HG02678 (cell line): ENCODE measurements at regions not wholly inside any gene's neighbourhood (a gene's known extent, or its start where the extent isn't known, plus 50 kb on each side); places are given as distances from the start of the nearest gene placed in this dataset.

Source experiments
- ATAC-seq: cut with Tn5 transposase; IDR thresholded peaks from one replicate; pipeline ENCODE4 v1.9.1; 2021; ENCODE audit warnings: mild to moderate bottlenecking, moderate library complexity; ENCODE audit not compliant: unreplicated experiment

DNA sequence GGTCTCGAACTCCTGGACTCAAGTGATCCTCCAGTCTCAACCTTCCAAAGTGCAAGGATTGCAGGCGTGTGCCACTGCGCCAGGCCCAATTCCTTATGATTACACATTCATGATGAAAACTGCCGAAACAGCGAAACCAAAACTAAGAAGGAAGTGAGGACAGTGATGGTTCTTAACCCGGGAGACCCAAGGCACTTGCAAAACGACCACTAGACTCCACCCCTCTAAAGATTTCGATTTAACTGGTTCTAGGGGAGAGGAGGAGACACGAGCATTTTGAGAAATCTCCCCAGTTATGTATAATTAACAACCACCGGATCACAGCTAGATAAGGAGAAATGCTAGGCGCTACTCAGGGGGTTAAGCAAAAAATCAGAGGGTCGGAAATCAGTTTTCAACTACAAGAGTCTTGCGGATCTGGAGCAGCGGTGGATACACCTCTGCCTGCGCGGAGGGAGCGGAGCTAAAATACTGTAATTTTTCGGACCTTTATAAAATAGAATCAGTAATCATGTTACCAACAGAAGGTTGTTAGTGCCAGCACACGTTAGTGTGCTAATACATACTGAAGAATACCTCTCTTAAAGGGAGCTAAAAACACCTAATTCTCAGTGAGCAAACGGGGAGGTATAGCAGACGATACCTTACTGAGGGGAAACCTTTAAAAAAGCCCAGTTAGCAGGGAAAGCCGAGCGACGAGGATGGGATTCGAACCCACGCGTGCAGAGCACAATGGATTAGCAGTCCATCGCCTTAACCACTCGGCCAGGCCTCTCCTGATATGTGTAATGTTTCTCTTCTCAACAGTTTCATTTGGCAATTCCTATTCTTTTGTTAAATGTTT is 60.0 kb upstream of the BTN3A2 start:
- ATAC-seq = peak; percentile 48

DNA sequence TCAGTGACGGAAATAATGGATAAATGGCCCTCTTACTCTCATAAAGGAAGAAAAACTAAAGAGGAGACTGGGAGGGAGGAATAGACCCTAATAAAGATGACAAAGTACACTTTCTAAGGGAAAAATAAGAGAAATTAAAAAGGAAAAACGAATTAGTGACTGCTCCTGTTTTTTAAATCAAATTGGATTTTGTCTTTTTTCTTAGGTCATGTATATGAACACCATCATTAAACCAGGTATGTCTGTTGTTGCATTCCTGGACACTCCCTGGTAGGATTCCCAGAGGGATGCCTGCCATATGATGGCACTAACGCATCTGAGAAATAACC is 59.4 kb upstream of the BTN3A2 start:
- ATAC-seq = no peak

DNA sequence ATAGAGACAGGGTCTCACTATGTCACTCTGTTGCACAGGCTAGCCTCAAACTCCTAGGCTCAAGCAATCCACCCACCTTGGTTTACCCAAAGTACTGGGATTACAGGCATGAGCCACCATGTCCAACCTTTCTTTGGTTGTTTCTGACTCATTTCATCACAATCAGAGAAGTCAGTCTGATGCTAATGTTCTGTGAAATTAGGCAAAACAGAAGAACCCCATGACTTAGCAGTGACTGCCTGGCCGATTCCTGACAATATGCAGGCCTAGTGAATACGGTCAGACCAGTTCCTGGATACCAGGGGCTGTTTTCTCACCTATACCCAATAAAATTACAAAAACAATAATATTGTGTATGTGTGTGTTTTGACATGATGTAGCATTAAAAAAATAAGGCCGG is 58.8 kb upstream of the BTN3A2 start:
- no peak for ATAC-seq

DNA sequence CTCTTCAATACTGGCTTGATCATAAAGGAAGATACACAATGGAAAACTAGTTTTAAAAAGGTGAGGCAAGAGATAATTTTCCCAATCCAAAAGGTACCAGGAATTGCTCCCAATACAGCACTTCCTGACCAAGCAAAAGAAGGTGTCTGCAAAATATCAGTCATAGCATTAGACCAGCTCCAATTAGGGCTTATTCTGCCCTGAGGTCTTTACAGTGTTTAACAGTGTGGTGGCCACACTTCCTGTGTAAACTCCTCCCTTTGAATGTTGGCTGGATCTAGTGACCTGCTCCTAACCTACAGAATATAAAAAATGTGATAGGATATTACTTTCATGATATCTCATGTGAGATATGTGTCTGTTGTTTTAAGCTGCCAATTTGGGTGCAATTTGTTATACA is 57.1 kb upstream of the BTN3A2 start:
- no peak for ATAC-seq

DNA sequence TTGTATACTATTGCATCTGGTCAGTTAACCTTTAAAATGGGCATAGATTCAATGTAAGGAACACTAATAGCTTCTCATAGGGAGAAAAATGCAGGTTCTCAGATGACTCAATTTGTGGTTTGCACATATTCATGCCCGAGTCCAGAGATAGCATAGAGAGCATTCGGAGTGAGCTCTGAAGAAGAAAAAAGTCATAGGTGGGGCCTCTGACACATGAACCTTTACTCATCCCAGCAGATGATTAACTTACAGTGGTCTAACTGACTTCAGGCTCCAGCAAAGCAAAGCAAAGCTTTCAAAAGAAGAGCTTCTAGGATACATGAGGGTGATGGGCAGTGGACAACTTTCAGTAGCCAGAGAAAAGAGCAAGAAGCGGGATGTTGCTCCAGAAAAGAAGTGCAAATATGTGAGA is 55.3 kb upstream of the BTN3A2 start:
- peak; percentile 39 for ATAC-seq

DNA sequence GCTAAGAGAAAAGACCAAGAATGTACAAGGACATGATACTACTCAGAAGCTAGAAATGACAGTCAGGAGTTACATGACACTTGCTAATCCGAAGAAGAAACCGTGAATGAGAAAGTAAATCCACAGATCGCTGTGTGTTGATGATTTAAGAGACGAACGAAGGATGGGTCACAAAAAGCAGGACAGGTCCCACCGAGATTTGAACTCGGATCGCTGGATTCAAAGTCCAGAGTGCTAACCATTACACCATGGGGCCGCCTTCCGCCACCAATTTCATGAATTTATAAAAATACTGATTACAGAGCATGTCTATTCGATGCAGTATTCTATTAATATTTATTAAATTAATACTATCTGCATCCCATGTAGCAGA is 54.0 kb upstream of the BTN3A2 start:
- ATAC-seq = no peak

DNA sequence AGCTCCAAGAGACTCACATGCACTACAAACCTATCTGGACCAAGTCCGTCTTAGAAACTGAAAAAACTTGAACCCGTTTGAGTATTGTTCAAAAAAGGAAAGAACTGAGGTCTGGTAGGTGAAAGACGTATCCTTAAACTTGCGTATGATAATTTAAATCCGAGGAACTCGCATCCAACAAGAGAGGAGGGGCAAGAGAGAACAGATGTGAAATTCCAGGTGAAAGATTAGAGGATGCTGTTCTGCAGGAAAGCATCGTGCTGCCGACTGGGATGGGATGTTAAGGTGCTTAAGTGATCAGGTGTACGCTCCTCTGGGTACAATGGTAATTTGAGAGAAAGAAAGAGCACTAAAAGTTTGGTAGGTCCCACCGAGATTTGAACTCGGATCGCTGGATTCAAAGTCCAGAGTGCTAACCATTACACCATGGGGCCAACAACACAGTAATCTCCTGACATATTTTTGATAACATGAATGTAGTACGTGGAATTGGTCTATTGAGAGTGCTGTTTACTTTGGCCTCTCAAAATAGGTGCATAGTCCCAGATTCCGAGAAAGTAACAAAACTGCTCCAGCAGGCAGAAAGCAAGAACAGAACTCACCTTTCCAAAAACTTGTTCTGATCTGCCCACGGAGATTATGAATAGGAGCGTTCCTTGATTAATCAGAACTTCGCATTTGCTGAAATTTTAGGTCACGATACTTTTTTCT is 53.5 kb upstream of the BTN3A2 start:
- ATAC-seq = peak; percentile 29

DNA sequence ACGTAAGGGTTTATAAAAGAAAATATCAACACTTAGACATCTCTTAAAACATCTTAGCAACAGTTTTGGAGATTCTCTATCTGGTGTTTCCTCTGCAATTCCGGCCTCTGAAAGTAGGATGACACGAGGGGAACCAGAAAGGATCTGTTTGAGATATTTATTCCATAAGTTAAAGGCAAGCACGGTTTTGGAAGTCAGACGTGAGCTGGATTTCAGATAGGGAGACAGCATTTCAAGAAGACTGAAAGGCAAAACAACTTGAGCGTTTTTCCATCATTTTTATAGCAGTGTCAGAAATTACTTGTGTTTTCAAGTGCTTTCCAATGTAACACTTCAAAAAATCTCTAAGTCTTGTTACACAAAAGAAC is 52.9 kb upstream of the BTN3A2 start:
- ATAC-seq = no peak

DNA sequence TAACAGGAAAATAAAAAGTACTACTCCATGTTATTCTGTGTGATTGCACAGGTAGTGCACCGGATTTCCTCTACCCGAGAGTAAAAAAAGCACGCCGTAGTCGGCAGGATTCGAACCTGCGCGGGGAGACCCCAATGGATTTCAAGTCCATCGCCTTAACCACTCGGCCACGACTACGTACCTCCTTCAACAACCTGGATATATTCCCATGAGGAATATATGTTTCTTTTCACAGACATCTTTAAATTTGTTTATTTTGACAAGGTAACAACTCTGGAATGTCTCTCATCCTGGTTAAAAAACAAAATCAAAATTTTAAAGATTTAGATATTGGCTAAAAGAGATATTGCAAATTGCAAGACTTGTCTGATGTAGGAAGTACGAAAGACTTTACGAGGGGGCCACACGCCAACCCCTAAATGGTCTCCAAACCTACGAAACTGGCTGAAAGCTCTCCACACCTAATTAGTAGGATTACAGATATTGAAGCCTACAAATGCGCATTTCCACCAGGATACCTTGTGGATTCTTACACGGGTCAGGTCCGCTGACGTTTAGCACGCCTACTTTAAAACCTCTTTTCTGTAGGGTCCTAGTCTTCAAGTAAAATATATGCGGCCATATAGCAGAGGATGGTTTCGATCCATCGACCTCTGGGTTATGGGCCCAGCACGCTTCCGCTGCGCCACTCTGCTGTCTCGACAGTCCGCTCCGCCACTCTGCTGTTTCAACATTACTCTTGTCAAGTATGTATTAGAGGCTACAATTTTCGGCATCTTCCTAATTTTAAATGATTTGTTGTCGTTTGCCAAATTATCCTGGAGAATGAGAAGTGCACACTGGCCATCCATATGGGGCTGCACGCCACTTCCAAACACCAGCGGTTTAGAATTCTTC is 52.2 kb upstream of the BTN3A2 start:
- ATAC-seq = peak; percentile 36
